ENCODE measurements at regions not wholly inside any gene's neighbourhood (a gene's known extent, or its start where the extent isn't known, plus 50 kb on each side); places are given as distances from the start of the nearest gene placed in this dataset.

DNA sequence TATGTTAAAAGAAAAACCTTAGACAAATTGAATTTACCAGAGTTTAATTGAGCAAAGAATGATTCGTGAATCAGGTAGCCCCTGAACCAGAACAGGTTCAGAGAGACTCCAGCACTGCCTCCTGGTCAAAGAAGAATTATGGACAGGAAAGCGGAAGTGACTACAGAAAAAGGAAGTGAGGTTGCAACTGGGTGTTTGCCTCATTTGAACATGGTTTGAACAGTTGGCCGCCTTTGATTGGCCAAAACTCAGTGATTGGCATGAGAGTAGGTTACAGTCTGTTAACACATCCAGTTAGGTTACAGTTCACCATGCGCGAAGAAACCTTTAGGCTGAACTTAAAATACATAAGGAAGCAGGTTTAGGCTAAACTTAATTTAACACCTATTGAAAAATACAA lies 248.8 kb downstream of the TFAP2A start:
- peaks cover 9% of the 10 kb centered on the region for H3K9me3 ChIP-seq (ENCODE audit: control insufficient read depth, insufficient read depth, low read length)
- intact Hi-C loops (cut with micrococcal nuclease), result no loop called here
- H3K79me1 ChIP-seq (ENCODE audit: low read depth in 1 of 2, low read length in 2 of 2), result no peaks in the 10 kb centered on the region
- no peak overlapping the region for H3K9ac ChIP-seq (ENCODE audit: low read depth, low read length)
- H2BK20ac ChIP-seq (ENCODE audit: low read depth, low read length), result no peak overlapping the region
- CTCF ChIA-PET, result no interaction called here
- H3K27me3 ChIP-seq (ENCODE audit: control insufficient read depth, insufficient read depth, low read length), result no peaks in the 10 kb centered on the region
- WGBS, 2 experiments (ENCODE audit: extremely low coverage in 2 of 2, insufficient read length in 1 of 2), result 37% methylated on average over 2 of the region's 5 CpGs; no CpG with 5 or more reads in 1 of the 2 experiments
- no peak overlapping the region for H2BK15ac ChIP-seq (ENCODE audit: low read depth, low read length)
- H3K27ac ChIP-seq (ENCODE audit: insufficient read depth, low read length), result no peak overlapping the region
- POLR2A ChIA-PET (ENCODE audit: unreplicated experiment), result no interaction called here
- H4K91ac ChIP-seq (ENCODE audit: insufficient read depth, low read depth, low read length), result no peak overlapping the region
- H3K4me1 ChIP-seq (ENCODE audit: control insufficient read depth, insufficient read depth, low read length), result no peaks in the 10 kb centered on the region
- DNase-seq, result no peak
- no peaks in the 10 kb centered on the region for H3K36me3 ChIP-seq (ENCODE audit: control insufficient read depth, insufficient read depth, low read length)
- no peak overlapping the region for H2BK120ac ChIP-seq (ENCODE audit: low read depth, low read length)
- ATAC-seq (ENCODE audit: low read depth), result no peak
- H3K9me1 ChIP-seq (ENCODE audit: insufficient read depth, low read length), result no peaks in the 10 kb centered on the region
- H4K5ac ChIP-seq (ENCODE audit: low read depth, low read length), result no peak overlapping the region
- no peak overlapping the region for H2AFZ ChIP-seq (replicated peaks; ENCODE audit: low read length, poor library complexity)
- no peak overlapping the region for H3K4me2 ChIP-seq (ENCODE audit: low read depth, low read length)
- dilution Hi-C loops (cut with HindIII; ENCODE audit: low sequenced_read_pairs, unreplicated experiment), result no loop called here
- no peaks in the 10 kb centered on the region for H4K20me1 ChIP-seq (ENCODE audit: insufficient read depth, low read length)
- no peak overlapping the region for H4K8ac ChIP-seq (ENCODE audit: low read depth in 2 of 2, low read length in 2 of 2)
- TF ChIP-seq, protein P1, sequence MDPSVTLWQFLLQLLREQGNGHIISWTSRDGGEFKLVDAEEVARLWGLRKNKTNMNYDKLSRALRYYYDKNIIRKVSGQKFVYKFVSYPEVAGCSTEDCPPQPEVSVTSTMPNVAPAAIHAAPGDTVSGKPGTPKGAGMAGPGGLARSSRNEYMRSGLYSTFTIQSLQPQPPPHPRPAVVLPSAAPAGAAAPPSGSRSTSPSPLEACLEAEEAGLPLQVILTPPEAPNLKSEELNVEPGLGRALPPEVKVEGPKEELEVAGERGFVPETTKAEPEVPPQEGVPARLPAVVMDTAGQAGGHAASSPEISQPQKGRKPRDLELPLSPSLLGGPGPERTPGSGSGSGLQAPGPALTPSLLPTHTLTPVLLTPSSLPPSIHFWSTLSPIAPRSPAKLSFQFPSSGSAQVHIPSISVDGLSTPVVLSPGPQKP (IDR thresholded peaks at IDR 0.05; ENCODE audit: borderline replicate concordance, low read depth, low read length), result no peak
- no peak for TF ChIP-seq MXI1 (IDR thresholded peaks at IDR 0.05; ENCODE audit: borderline replicate concordance, low read depth, low read length)
- TF ChIP-seq, protein P2, sequence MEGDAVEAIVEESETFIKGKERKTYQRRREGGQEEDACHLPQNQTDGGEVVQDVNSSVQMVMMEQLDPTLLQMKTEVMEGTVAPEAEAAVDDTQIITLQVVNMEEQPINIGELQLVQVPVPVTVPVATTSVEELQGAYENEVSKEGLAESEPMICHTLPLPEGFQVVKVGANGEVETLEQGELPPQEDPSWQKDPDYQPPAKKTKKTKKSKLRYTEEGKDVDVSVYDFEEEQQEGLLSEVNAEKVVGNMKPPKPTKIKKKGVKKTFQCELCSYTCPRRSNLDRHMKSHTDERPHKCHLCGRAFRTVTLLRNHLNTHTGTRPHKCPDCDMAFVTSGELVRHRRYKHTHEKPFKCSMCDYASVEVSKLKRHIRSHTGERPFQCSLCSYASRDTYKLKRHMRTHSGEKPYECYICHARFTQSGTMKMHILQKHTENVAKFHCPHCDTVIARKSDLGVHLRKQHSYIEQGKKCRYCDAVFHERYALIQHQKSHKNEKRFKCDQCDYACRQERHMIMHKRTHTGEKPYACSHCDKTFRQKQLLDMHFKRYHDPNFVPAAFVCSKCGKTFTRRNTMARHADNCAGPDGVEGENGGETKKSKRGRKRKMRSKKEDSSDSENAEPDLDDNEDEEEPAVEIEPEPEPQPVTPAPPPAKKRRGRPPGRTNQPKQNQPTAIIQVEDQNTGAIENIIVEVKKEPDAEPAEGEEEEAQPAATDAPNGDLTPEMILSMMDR (conservative IDR thresholded peaks at IDR 0.05; ENCODE audit: low read depth, low read length), result no peak
- TF ChIP-seq RFX5 (IDR thresholded peaks at IDR 0.05; ENCODE audit: low read depth, low read length), result no peak
- no peak for TF ChIP-seq CHD1 (IDR thresholded peaks at IDR 0.05; ENCODE audit: low read depth, low read length)
- no peak for TF ChIP-seq FOS (IDR thresholded peaks at IDR 0.05; ENCODE audit: low read depth, low read length)
- no peak for TF ChIP-seq CEBPB (IDR thresholded peaks at IDR 0.05; ENCODE audit: low read depth, low read length)
- TF ChIP-seq POLR2A (IDR thresholded peaks at IDR 0.05; ENCODE audit: low read depth, low read length), result no peak
- TF ChIP-seq SMC3 (IDR thresholded peaks at IDR 0.05; ENCODE audit: low read depth, low read length), result no peak
- TF ChIP-seq, protein P3, sequence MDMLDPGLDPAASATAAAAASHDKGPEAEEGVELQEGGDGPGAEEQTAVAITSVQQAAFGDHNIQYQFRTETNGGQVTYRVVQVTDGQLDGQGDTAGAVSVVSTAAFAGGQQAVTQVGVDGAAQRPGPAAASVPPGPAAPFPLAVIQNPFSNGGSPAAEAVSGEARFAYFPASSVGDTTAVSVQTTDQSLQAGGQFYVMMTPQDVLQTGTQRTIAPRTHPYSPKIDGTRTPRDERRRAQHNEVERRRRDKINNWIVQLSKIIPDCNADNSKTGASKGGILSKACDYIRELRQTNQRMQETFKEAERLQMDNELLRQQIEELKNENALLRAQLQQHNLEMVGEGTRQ (IDR thresholded peaks at IDR 0.05; ENCODE audit: low read depth, low read length), result no peak
- TF ChIP-seq RAD21 (IDR thresholded peaks at IDR 0.05; ENCODE audit: low read length), result no peak
- no peak for TF ChIP-seq MAZ (IDR thresholded peaks at IDR 0.05; ENCODE audit: borderline replicate concordance, low read depth, low read length)
- no peak overlapping the region for H2AK9ac ChIP-seq (replicated peaks; ENCODE audit: low read depth, low read length, poor library complexity)
- no peak overlapping the region for H3K14ac ChIP-seq (replicated peaks; ENCODE audit: low read depth, low read length)
- no peak overlapping the region for H3K4me3 ChIP-seq (ENCODE audit: insufficient read depth, low read depth, low read length)
- H3K56ac ChIP-seq (ENCODE audit: extremely low read depth, insufficient read depth, low read length), result no peak overlapping the region
- no peak overlapping the region for H3K23ac ChIP-seq (ENCODE audit: low read depth, low read length)
- H2AK5ac ChIP-seq (ENCODE audit: low read depth, low read length), result no peak overlapping the region
- no peak overlapping the region for H3K18ac ChIP-seq (ENCODE audit: low read depth, low read length)
- no peak overlapping the region for H3K4ac ChIP-seq (ENCODE audit: low read depth, low read length)
- no TSS peak for BruUV-seq (replicated peaks)
- no peak overlapping the region for H2BK5ac ChIP-seq (ENCODE audit: low read depth, low read length, poor library complexity, severe bottlenecking)
- in situ Hi-C loops (cut with MboI; ENCODE audit: low sequenced_read_pairs), result no loop called here
